Neuronal stem cell (in vitro differentiated cells): ENCODE measurements at regions not wholly inside any gene's neighbourhood (a gene's known extent, or its start where the extent isn't known, plus 50 kb on each side); places are given as distances from the start of the nearest gene placed in this dataset.

Experiments
- DNase-seq: peaks from one replicate; pipeline ENCODE4 v3.0.0-alpha.2; 2013; ENCODE audit warnings: low spot score
- H2AFZ ChIP-seq: one replicate; pipeline ENCODE4 v1.6.1; 2013; ENCODE audit warnings: mild to moderate bottlenecking, low read length, inconsistent platforms
- H2AK5ac ChIP-seq: 2 replicates; pipeline ENCODE4 v1.6.1; 2013; ENCODE audit warnings: low read depth, mild to moderate bottlenecking, inconsistent platforms, low read length, moderate library complexity, mixed read lengths
- H2BK120ac ChIP-seq: 2 replicates; pipeline ENCODE4 v1.6.1; 2013; ENCODE audit warnings: low read depth, mild to moderate bottlenecking, inconsistent platforms, low read length, moderate library complexity, mixed read lengths
- H2BK12ac ChIP-seq: one replicate; pipeline ENCODE4 v1.6.1; 2013; ENCODE audit warnings: low read length, inconsistent platforms
- H2BK15ac ChIP-seq: 2 replicates; pipeline ENCODE4 v1.6.1; 2013; ENCODE audit warnings: mild to moderate bottlenecking, low read length, inconsistent platforms, mixed read lengths
- H2BK5ac ChIP-seq: one replicate; pipeline ENCODE4 v1.6.1; 2013; ENCODE audit warnings: inconsistent platforms, mild to moderate bottlenecking, low read length, moderate library complexity
- H3K14ac ChIP-seq: one replicate; pipeline ENCODE4 v1.6.1; 2013; ENCODE audit warnings: low read length, inconsistent platforms
- H3K18ac ChIP-seq: 2 replicates; pipeline ENCODE4 v1.6.1; 2013; ENCODE audit warnings: low read length, inconsistent platforms
- H3K23ac ChIP-seq: 2 replicates; pipeline ENCODE4 v1.6.1; 2013; ENCODE audit warnings: low read depth, mild to moderate bottlenecking, mixed read lengths, low read length, inconsistent platforms; ENCODE audit not compliant: poor library complexity
- H3K27ac ChIP-seq: replicated peaks from 3 replicates; pipeline ENCODE4 v1.5.1; 2013; ENCODE audit warnings: low read length, inconsistent platforms
- H3K27me3 ChIP-seq, 3 experiments: 2 replicates each; pipeline ENCODE4 v1.6.1; 2013; ENCODE audit warnings: low read length in 3 of 3, mild to moderate bottlenecking in 2 of 3, inconsistent platforms in 1 of 3, low read depth in 1 of 3, mixed read lengths in 1 of 3, moderate library complexity in 1 of 3; ENCODE audit not compliant: control insufficient read depth in 3 of 3, insufficient read depth in 3 of 3
- H3K36me3 ChIP-seq, 2 donors: replicated peaks in 1 of 2; 2 replicates each; pipeline ENCODE4 v1.6.1; 2013; ENCODE audit warnings: low read length in 2 of 2; ENCODE audit not compliant: control insufficient read depth in 2 of 2, insufficient read depth in 2 of 2
- H3K4ac ChIP-seq: 2 replicates; pipeline ENCODE4 v1.6.1; 2013; ENCODE audit warnings: inconsistent platforms, mild to moderate bottlenecking, low read length, moderate library complexity
- H3K4me1 ChIP-seq, 2 donors: 1 replicate in 1 of 2; 2 replicates in 1 of 2; pipeline ENCODE4 v1.6.1; 2013; ENCODE audit warnings: low read length in 2 of 2, low read depth in 1 of 2; ENCODE audit not compliant: control insufficient read depth in 2 of 2, insufficient read depth in 1 of 2
- H3K4me2 ChIP-seq: one replicate; pipeline ENCODE4 v1.6.1; 2013; ENCODE audit warnings: mild to moderate bottlenecking, low read length, inconsistent platforms; ENCODE audit not compliant: insufficient read depth, poor library complexity, severe bottlenecking
- H3K4me3 ChIP-seq, 2 donors: 2 replicates each; pipeline ENCODE4 v1.5.1; 2013; ENCODE audit warnings: low read length in 2 of 2, mild to moderate bottlenecking in 2 of 2, inconsistent platforms in 1 of 2, moderate library complexity in 1 of 2
- H3K79me1 ChIP-seq: one replicate; pipeline ENCODE4 v1.6.1; 2013; ENCODE audit warnings: low read depth, mild to moderate bottlenecking, inconsistent platforms, low read length, moderate library complexity
- H3K9ac ChIP-seq: one replicate; pipeline ENCODE4 v1.6.1; 2013; ENCODE audit warnings: mild to moderate bottlenecking, low read depth, low read length, inconsistent platforms; ENCODE audit not compliant: poor library complexity
- H3K9me3 ChIP-seq, 2 donors: replicated peaks in 1 of 2; 2 replicates each; pipeline versions ENCODE3 to v1.6.1; 2013; ENCODE audit warnings: low read length in 2 of 2, mild to moderate bottlenecking in 2 of 2, inconsistent platforms in 1 of 2, low read depth in 1 of 2, mixed read lengths in 1 of 2, moderate library complexity in 1 of 2; ENCODE audit not compliant: control insufficient read depth in 2 of 2, insufficient read depth in 1 of 2
- H4K8ac ChIP-seq: one replicate; pipeline ENCODE4 v1.6.1; 2013; ENCODE audit warnings: low read depth, mild to moderate bottlenecking, inconsistent platforms, low read length, moderate library complexity
- H4K91ac ChIP-seq: one replicate; pipeline ENCODE4 v1.6.1; 2013; ENCODE audit warnings: low read length, low read depth, mild to moderate bottlenecking, inconsistent platforms; ENCODE audit not compliant: poor library complexity
- WGBS, 2 donors: extraction: QIAGEN DNeasy Blood & Tissue Kit; methylation state at CpG; one replicate each; pipeline ENCODE4 v1.1.7; 2013; ENCODE audit warnings: missing lambda C conversion rate in 2 of 2, mixed read lengths in 1 of 2; ENCODE audit not compliant: insufficient read length in 2 of 2, insufficient replicate concordance in 1 of 2; ENCODE audit errors: extremely low coverage in 2 of 2; 5-methylcytosine and 5-hydroxymethylcytosine counted together

DNA sequence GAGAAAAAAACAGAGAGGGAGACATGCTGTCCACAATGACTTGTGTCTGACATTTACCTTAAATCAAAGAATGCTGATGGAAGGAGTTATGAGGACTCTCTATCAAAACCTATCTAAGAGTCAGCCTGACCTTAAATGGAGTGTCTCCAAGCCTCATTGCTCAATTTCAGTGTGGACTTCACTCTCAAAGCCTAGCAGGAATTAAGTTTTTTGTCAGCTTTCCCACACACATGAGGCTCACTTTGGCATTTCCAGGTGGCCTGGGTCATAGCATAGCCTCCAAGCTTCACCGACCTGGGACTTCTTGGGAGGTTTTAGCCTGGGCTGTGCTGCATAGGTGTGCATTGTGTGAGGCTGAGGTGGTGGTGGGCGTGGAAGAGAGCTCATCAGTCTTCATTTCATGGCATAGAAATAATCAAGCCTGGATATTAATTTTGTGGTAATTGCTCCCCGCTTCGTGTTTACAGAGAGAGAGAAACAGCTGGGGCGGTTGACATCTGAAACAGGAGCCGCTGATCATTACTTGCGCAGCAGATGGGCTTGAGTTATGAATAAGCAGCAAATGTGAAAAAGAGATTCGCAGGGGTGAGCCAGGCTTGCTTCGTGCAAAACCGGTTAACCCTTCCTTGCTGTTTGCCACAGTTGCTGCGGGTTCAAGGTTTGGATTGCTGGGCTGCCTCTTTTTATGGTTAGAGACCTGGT is 647.8 kb downstream of the INHBA start:
- H2BK15ac ChIP-seq = no peak overlapping the region
- no peak overlapping the region for H3K9ac ChIP-seq
- H3K4me3 ChIP-seq = no peak overlapping the region
- no CpG with 5 or more reads among the region's 11 CpGs for WGBS, 2 donors
- H3K23ac ChIP-seq = no peak overlapping the region
- no peak overlapping the region for H3K14ac ChIP-seq
- H3K79me1 ChIP-seq = no peaks in the 10 kb centered on the region
- no peak overlapping the region for H3K4me2 ChIP-seq
- H2AFZ ChIP-seq = no peak overlapping the region
- no peak overlapping the region for H3K18ac ChIP-seq
- no peaks in the 10 kb centered on the region for H3K27me3 ChIP-seq
- no peak overlapping the region for H3K4ac ChIP-seq
- H2BK120ac ChIP-seq = peak overlapping the region; percentile 47
- H4K8ac ChIP-seq = no peak overlapping the region
- DNase-seq = no peak
- H4K91ac ChIP-seq = no peak overlapping the region
- no peak overlapping the region for H3K27ac ChIP-seq
- H2AK5ac ChIP-seq = no peak overlapping the region
- H3K4me1 ChIP-seq = peaks cover 0 to 6% of the 10 kb centered on the region in 2 donors
- no peaks in the 10 kb centered on the region for H3K9me3 ChIP-seq
- H2BK12ac ChIP-seq = no peak overlapping the region
- no peaks in the 10 kb centered on the region for H3K36me3 ChIP-seq
- H2BK5ac ChIP-seq = no peak overlapping the region

GRCh38 chr7:41053820-41054219 is 649.1 kb downstream of the INHBA start:
- Histone ChIP-seq H2BK15ac (no peak overlapping the region), H2BK12ac (no peak overlapping the region), H3K4ac (no peak overlapping the region), H3K23ac (no peak overlapping the region), H3K9ac (no peak overlapping the region), H2AFZ (no peak overlapping the region), H3K27ac (no peak overlapping the region), H3K36me3 (no peaks in the 10 kb centered on the region), H3K4me2 (no peak overlapping the region), H2BK120ac (no peak overlapping the region), H3K27me3 (no peaks in the 10 kb centered on the region), H3K4me1 (peaks cover 0 to 6% of the 10 kb centered on the region in 2 donors), H2BK5ac (no peak overlapping the region), H3K9me3 (no peaks in the 10 kb centered on the region), H3K79me1 (no peaks in the 10 kb centered on the region), H3K18ac (no peak overlapping the region), H3K14ac (no peak overlapping the region), H3K4me3 (no peak overlapping the region), H4K91ac (no peak overlapping the region), H4K8ac (no peak overlapping the region), H2AK5ac (no peak overlapping the region)
- WGBS, 2 donors = no CpG with 5 or more reads among the region's 2 CpGs
- DNase-seq = no peak

DNA sequence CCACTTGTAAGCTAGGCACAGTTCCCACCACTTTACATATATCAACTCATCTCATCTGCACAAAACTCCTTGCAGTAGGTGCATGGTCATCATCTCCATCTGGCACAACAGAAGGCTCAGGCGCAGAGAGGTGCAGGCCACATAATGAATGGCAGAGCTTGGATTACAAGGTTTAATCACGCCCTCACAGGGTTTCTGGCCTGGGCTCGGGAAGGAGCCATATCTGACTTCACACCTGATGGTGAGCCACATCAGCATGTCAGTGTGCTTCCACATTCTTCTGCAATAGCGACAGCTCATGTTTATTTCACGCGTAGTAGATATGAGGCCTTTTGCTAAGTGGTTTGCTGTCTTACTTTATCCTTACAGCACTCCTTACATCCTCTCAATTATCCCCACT is 650.2 kb downstream of the INHBA start:
- WGBS, 2 donors = no CpG with 5 or more reads among the region's 6 CpGs
- DNase-seq = no peak
- H4K91ac ChIP-seq = no peak overlapping the region
- no peak overlapping the region for H3K4me3 ChIP-seq
- H3K36me3 ChIP-seq = no peaks in the 10 kb centered on the region
- no peaks in the 10 kb centered on the region for H3K27me3 ChIP-seq
- no peak overlapping the region for H2BK12ac ChIP-seq
- no peak overlapping the region for H2BK5ac ChIP-seq
- no peak overlapping the region for H2BK120ac ChIP-seq
- H3K4ac ChIP-seq = no peak overlapping the region
- H3K4me1 ChIP-seq = peaks cover 0 to 10% of the 10 kb centered on the region in 2 donors
- no peak overlapping the region for H3K23ac ChIP-seq
- no peak overlapping the region for H3K18ac ChIP-seq
- no peak overlapping the region for H3K27ac ChIP-seq
- H3K9ac ChIP-seq = no peak overlapping the region
- H3K14ac ChIP-seq = no peak overlapping the region
- H2AK5ac ChIP-seq = no peak overlapping the region
- H2AFZ ChIP-seq = no peak overlapping the region
- H3K4me2 ChIP-seq = no peak overlapping the region
- no peaks in the 10 kb centered on the region for H3K79me1 ChIP-seq
- no peak overlapping the region for H4K8ac ChIP-seq
- H3K9me3 ChIP-seq = no peaks in the 10 kb centered on the region
- no peak overlapping the region for H2BK15ac ChIP-seq

- H3K4ac ChIP-seq = no peak overlapping the region
- H3K27ac ChIP-seq = no peak overlapping the region
- no peak overlapping the region for H2BK5ac ChIP-seq
- no peak overlapping the region for H2AFZ ChIP-seq
- H3K4me1 ChIP-seq = peaks cover 0 to 12% of the 10 kb centered on the region in 2 donors
- no peak overlapping the region for H3K4me3 ChIP-seq
- H3K23ac ChIP-seq = no peak overlapping the region
- H2BK12ac ChIP-seq = no peak overlapping the region
- H2AK5ac ChIP-seq = no peak overlapping the region
- H3K9me3 ChIP-seq = no peaks in the 10 kb centered on the region
- no peak overlapping the region for H3K4me2 ChIP-seq
- H3K14ac ChIP-seq = no peak overlapping the region
- no peak for DNase-seq
- no peak overlapping the region for H4K91ac ChIP-seq
- WGBS, 2 donors = no CpG with 5 or more reads among the region's 3 CpGs
- no peaks in the 10 kb centered on the region for H3K79me1 ChIP-seq
- H3K36me3 ChIP-seq = no peaks in the 10 kb centered on the region
- H3K27me3 ChIP-seq = no peaks in the 10 kb centered on the region
- no peak overlapping the region for H2BK120ac ChIP-seq
- no peak overlapping the region for H2BK15ac ChIP-seq
- no peak overlapping the region for H3K18ac ChIP-seq
- no peak overlapping the region for H3K9ac ChIP-seq
- H4K8ac ChIP-seq = no peak overlapping the region
Measured at GRCh38 chr7:41052201-41052600, 650.7 kb downstream of the INHBA start.
